AML-193 (cell line): ENCODE measurements at regions not wholly inside any gene's neighbourhood (a gene's known extent, or its start where the extent isn't known, plus 50 kb on each side); places are given as distances from the start of the nearest gene placed in this dataset.
"Not testable (repeated sequence)": the region's sequence is repeated elsewhere in the genome, so short reads cannot be mapped to it uniquely, and the experiment has no call there.

Source experiments
- DNase-seq, 2 experiments: peaks; one replicate each; lab custom pipeline; 2025; lab: John Stamatoyannopoulos, UW

GRCh38 chr10:118948786-118949185 is 80.7 kb upstream of the NANOS1 start:
- no peak for DNase-seq

- no peak for DNase-seq
Measured at GRCh38 chr10:118950190-118950680, 79.3 kb upstream of the NANOS1 start.

DNA sequence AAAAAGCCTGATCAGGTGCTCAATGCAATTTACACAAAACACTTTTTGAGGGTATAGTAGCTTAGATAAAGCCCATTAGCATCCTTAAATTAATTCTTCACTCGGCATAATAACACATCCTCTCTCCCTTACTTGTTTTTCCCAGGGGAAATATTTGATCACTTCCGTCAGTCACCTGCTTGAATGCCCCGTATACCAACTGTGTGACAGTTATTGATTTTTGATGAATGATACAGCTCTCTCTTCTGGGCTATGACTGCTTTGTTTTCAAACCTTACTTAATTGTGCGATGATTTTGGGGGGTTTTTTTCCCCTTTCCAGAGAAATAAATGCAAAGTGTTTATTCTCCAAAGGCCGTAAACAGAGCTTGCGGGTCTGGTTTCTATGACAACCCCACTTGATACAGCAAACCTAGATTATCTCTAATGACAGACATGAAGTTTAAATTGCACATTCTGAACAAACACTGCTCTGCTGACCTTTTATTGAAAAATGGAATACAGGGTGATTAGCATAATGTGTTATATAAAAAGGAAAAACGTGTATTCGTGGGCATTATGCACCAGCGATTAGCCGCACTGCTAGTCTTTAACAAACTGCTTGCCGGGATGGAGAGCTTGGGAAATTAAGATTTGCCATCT is 78.4 kb upstream of the NANOS1 start:
- DNase-seq: no peak

- DNase-seq: no peak
Measured at GRCh38 chr10:118952493-118953295, 76.8 kb upstream of the NANOS1 start.

DNA sequence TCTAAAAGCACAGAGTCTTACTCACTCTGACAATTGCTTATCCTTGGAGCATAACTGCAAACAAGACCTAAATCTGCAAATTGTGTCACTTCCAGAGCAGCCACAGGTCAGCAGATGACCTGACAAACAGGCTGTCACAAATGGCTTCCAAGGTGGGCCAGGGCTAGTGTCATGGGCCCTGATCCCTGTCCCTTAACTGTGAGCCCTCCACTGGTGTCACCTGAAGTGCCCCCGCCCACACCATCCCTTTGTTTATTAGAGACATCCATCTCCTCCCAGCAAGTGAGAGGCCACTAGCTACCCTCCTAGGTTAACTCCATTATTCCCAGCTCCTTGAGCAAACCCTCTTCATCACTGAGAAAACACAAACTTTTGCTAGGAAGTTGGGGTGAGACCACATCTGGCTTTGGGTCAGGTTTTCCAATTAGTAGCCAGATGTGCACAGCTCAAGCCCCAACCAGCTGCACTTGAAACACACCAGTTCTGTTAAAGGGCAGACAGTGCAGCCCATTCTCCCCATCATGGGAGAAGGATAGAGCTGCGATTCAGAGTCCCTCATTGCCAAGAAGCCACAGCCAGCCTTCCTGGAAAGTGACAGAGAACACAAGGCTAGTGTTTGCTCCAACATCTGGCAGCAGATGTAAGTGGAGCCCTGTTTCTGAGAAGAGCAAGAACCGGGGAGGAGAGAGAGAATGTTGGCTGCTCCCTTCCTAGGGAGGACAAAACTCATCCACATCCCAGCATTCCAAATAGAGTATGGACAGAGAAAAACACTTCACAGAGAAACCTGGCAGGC is 75.7 kb upstream of the NANOS1 start:
- no peak for DNase-seq

GRCh38 chr10:118955531-118955930 is 74.0 kb upstream of the NANOS1 start:
- DNase-seq: no peak

- no peak for DNase-seq
Measured at GRCh38 chr10:118955951-118956801, 73.3 kb upstream of the NANOS1 start.

- DNase-seq: no peak
Measured at GRCh38 chr10:118956802-118957442, 72.6 kb upstream of the NANOS1 start.

DNA sequence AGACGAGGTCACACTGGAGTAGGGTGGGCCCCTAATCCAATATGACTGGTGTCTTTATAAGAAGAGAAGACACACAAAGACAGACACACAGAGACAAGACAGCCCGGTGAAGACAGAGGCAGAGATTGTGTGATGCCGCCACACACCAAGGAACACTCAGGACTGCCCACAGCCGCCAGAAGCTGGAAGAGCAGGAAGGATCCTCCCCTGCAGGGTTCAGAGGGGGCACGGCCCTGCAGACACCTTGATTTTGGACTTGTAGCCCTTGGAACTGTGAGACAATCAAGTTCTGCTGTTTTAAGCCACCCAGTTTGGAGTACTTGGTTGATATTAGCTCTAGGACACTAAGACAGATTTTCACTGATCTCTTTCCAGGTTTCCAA is 72.1 kb upstream of the NANOS1 start:
- DNase-seq: no peak

DNA sequence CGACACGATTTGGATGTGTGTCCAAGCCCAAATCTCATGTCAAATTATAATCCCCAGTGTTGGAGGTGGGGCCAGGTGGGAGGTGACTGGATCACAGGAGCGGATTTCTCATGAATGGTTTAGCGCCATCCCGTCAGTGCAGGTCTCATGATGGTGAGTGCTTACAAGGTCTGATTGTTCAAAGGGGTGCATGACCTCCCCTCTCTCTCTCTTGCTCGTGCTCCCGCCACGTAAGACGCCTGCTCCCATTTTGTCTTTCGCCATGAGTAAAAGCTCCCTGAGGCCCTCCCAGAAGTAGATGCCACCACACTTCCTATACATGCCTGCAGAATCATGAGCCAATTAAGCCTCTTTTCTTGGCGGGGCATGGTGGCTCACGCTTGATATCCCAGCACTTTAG is 71.5 kb upstream of the NANOS1 start:
- DNase-seq: no peak

DNA sequence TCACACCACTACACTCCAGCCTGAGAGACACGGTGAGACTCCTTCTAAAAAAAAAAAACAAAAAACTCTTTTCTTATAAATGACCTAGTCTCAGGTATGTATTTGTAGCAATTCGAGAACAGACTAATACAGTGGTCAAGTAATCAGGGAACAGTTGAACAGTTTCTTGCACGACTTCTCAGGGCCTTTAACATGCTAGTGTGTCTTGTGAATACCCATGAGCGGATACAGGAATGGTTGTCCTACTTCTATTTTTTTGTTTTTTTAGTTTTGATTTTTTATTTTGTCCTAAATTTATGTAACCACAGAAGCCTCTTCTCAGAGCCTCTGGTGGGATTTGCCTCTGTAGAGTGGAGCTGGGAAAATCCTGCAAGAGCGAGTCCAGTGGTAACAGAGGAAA is 71.0 kb upstream of the NANOS1 start:
- DNase-seq: no peak

- peak; percentile 45 to 52 for DNase-seq
Measured at GRCh38 chr10:118958984-118959925, 70.3 kb upstream of the NANOS1 start.

DNA sequence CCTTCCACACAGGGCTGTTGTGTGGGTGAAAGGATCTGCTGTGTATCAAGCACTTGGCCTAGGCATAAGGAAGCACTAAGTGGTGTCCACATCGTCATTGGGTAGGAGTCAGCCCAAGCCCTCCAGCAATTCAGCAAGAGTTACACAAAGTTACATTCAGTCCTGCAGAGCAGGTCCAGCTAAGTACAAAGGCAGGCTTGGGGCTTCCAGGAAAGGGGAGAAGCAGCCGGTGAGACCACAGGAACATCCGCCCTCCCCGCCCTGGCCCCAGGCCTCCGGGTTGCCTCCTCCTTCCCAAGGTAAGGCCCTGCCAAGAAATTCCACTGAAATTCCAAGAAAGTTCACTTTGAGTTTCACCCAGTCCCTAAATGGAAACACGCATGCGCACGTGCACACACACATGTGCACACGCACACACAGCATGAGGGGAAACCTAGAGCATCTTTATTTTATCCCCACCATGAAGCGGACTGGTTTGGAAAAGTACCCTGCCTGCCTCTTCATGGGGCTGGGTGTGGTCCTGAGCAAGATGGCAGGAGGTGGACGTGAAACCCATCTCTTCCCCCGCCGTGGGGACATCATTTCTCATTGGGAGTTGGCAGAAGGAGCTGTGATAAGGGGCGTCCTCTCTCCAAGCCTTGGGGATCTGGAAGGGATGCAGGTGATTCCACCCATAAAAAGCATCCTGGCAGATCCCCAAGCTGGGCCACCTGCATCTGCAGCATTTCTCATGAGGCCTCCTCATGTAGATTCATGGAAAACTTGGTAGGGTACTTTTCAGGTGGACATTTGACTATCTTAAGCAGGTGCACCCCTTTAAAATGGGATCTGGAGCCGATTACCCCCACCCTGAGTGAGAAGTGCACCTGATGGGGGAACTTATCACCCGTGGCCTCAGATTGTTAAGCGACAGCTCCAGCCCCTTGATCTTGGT is 69.1 kb upstream of the NANOS1 start:
- DNase-seq: no peak

GRCh38 chr10:118961436-118961835 is 68.1 kb upstream of the NANOS1 start:
- DNase-seq: no peak

- DNase-seq: not testable (repeated sequence)
Measured at GRCh38 chr10:118962331-118962868, 67.1 kb upstream of the NANOS1 start.

- DNase-seq: no peak
Measured at GRCh38 chr10:118963341-118963740, 66.2 kb upstream of the NANOS1 start.

DNA sequence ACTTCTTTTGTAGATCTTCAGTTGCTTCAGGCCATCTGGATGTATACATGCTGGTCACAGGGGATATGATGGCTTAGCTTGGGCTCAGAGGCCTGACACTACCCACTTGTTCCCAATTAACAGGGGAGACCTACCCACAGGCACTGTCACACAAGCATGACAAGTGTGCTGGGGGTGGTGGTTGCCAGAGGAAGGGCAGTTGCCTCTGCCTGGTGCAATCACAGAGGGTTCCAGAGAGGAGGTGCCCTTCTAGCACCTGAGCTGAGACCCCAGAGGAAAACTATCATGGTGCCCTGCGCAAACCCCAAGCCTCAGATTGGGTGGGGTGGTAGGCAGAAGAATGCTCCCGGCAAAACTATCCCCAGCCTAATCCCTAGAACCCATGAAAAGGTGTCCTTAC is 65.6 kb upstream of the NANOS1 start:
- no peak for DNase-seq

- not testable (repeated sequence) for DNase-seq
Measured at GRCh38 chr10:118964476-118964875, 65.0 kb upstream of the NANOS1 start.

- no peak for DNase-seq
Measured at GRCh38 chr10:118965096-118965495, 64.4 kb upstream of the NANOS1 start.
